ENCODE measurements at regions not wholly inside any gene's neighbourhood (a gene's known extent, or its start where the extent isn't known, plus 50 kb on each side); places are given as distances from the start of the nearest gene placed in this dataset.
"Not testable (repeated sequence)": the region's sequence is repeated elsewhere in the genome, so short reads cannot be mapped to it uniquely, and the experiment has no call there.

- in situ Hi-C loops (cut with HindIII; ENCODE audit: low sequenced_read_pairs), result no loop called here
- no peak for DNase-seq (ENCODE audit: low spot score)
These were observed 152.3 kb upstream of the RAB4A start for GRCh38 chr1:229118477-229119061.

- in situ Hi-C loops (cut with HindIII; ENCODE audit: low sequenced_read_pairs), result no loop called here
- no peak for DNase-seq (ENCODE audit: low spot score)
These were observed 151.8 kb upstream of the RAB4A start for GRCh38 chr1:229119161-229119560.

- in situ Hi-C loops (cut with HindIII; ENCODE audit: low sequenced_read_pairs), result no loop called here
- no peak for DNase-seq (ENCODE audit: low spot score)
These were observed 151.0 kb upstream of the RAB4A start for GRCh38 chr1:229119876-229120275.

- in situ Hi-C loops (cut with HindIII; ENCODE audit: low sequenced_read_pairs), result no loop called here
- no peak for DNase-seq (ENCODE audit: low spot score)
These were observed 149.0 kb upstream of the RAB4A start for GRCh38 chr1:229121845-229122436.

- in situ Hi-C loops (cut with HindIII; ENCODE audit: low sequenced_read_pairs), result no loop called here
- no peak for DNase-seq (ENCODE audit: low spot score)
These were observed 148.3 kb upstream of the RAB4A start for GRCh38 chr1:229122606-229123005.

- DNase-seq (ENCODE audit: low spot score), result no peak
- in situ Hi-C loops (cut with HindIII; ENCODE audit: low sequenced_read_pairs), result no loop called here
These were observed 146.8 kb upstream of the RAB4A start for GRCh38 chr1:229124116-229124515.

- DNase-seq (ENCODE audit: low spot score), result peak; percentile 20
- in situ Hi-C loops (cut with HindIII; ENCODE audit: low sequenced_read_pairs), result no loop called here
These were observed 146.3 kb upstream of the RAB4A start for GRCh38 chr1:229124520-229125124.

- in situ Hi-C loops (cut with HindIII; ENCODE audit: low sequenced_read_pairs), result no loop called here
- DNase-seq (ENCODE audit: low spot score), result no peak
These were observed 143.6 kb upstream of the RAB4A start for GRCh38 chr1:229127301-229127700.

GRCh38 chr1:229128066-229128608 is 142.8 kb upstream of the RAB4A start:
- DNase-seq (ENCODE audit: low spot score), result no peak
- in situ Hi-C loops (cut with HindIII; ENCODE audit: low sequenced_read_pairs), result no loop called here

- DNase-seq (ENCODE audit: low spot score), result no peak
- in situ Hi-C loops (cut with HindIII; ENCODE audit: low sequenced_read_pairs), result no loop called here
These were observed 141.4 kb upstream of the RAB4A start for GRCh38 chr1:229129301-229130027.

- DNase-seq (ENCODE audit: low spot score), result no peak
- in situ Hi-C loops (cut with HindIII; ENCODE audit: low sequenced_read_pairs), result no loop called here
These were observed 140.8 kb upstream of the RAB4A start for GRCh38 chr1:229130028-229130668.

GRCh38 chr1:229131243-229132105 is 139.4 kb upstream of the RAB4A start:
- in situ Hi-C loops (cut with HindIII; ENCODE audit: low sequenced_read_pairs), result no loop called here
- DNase-seq (ENCODE audit: low spot score), result no peak

GRCh38 chr1:229132106-229132443 is 138.8 kb upstream of the RAB4A start:
- in situ Hi-C loops (cut with HindIII; ENCODE audit: low sequenced_read_pairs), result no loop called here
- DNase-seq (ENCODE audit: low spot score), result no peak

- DNase-seq (ENCODE audit: low spot score), result no peak
- in situ Hi-C loops (cut with HindIII; ENCODE audit: low sequenced_read_pairs), result no loop called here
These were observed 138.2 kb upstream of the RAB4A start for GRCh38 chr1:229132706-229133105.

GRCh38 chr1:229133151-229133550 is 137.8 kb upstream of the RAB4A start:
- in situ Hi-C loops (cut with HindIII; ENCODE audit: low sequenced_read_pairs), result no loop called here
- no peak for DNase-seq (ENCODE audit: low spot score)

GRCh38 chr1:229133811-229134210 is 137.1 kb upstream of the RAB4A start:
- in situ Hi-C loops (cut with HindIII; ENCODE audit: low sequenced_read_pairs), result no loop called here
- no peak for DNase-seq (ENCODE audit: low spot score)

GRCh38 chr1:229134381-229135217 is 136.3 kb upstream of the RAB4A start:
- in situ Hi-C loops (cut with HindIII; ENCODE audit: low sequenced_read_pairs); DNase-seq (ENCODE audit: low spot score): not testable (repeated sequence)

GRCh38 chr1:229135773-229136172 is 135.1 kb upstream of the RAB4A start:
- in situ Hi-C loops (cut with HindIII; ENCODE audit: low sequenced_read_pairs), result no loop called here
- DNase-seq (ENCODE audit: low spot score), result no peak
